Spleen (tissue), 11 donors: ENCODE measurements at regions not wholly inside any gene's neighbourhood (a gene's known extent, or its start where the extent isn't known, plus 50 kb on each side); places are given as distances from the start of the nearest gene placed in this dataset.

Experiments
- DNase-seq: peaks from one replicate; pipeline ENCODE4 v3.0.0-alpha.2; 2020
- H3K27ac ChIP-seq, 8 donors: fragments of 200-600 bp; sonication (generic) in 7 of 8; 1 replicate in 4 of 8; 2 replicates in 4 of 8; pipeline versions ENCODE4 v1.5.0 to v1.8.0; 2016 to 2021; ENCODE audit warnings: inconsistent platforms in 4 of 8, mild to moderate bottlenecking in 4 of 8, moderate library complexity in 1 of 8
- H3K27me3 ChIP-seq, 7 donors: fragments of 200-600 bp; sonication (generic) in 6 of 7; replicated peaks in 1 of 7; 1 replicate in 4 of 7; 2 replicates in 3 of 7; pipeline versions ENCODE4 v1.5.0 to v1.8.0; 2016 to 2021; ENCODE audit warnings: inconsistent platforms in 3 of 7, mild to moderate bottlenecking in 1 of 7
- H3K36me3 ChIP-seq, 6 donors: fragments of 200-600 bp; sonication (generic) in 5 of 6; 1 replicate in 4 of 6; 2 replicates in 2 of 6; pipeline versions ENCODE4 v1.5.0 to v1.8.0; 2016 to 2021; ENCODE audit warnings: inconsistent platforms in 2 of 6
- H3K4me1 ChIP-seq, 6 donors: fragments of 200-600 bp; sonication (generic) in 5 of 6; 1 replicate in 3 of 6; 2 replicates in 3 of 6; pipeline versions ENCODE4 v1.5.0 to v1.8.0; 2016 to 2021; ENCODE audit warnings: inconsistent platforms in 3 of 6
- H3K4me3 ChIP-seq, 8 donors: fragments of 200-600 bp; sonication (generic) in 7 of 8; 1 replicate in 4 of 8; 2 replicates in 4 of 8; pipeline versions ENCODE4 v1.5.0 to v1.8.0; 2016 to 2021; ENCODE audit warnings: inconsistent platforms in 4 of 8, mild to moderate bottlenecking in 4 of 8, moderate library complexity in 2 of 8
- H3K9me3 ChIP-seq, 8 donors: fragments of 200-600 bp; sonication (generic) in 7 of 8; 1 replicate in 4 of 8; 2 replicates in 4 of 8; pipeline versions ENCODE4 v1.5.0 to v1.8.0; 2016 to 2021; ENCODE audit warnings: inconsistent platforms in 4 of 8
- CTCF ChIP-seq, 11 experiments: fragments of 200-600 bp in 7 of 11; fragments of 450-650 bp in 4 of 11; sonication (generic) in 4 of 11; IDR thresholded peaks in 8 of 11; conservative IDR thresholded peaks in 3 of 11; 1 replicate in 7 of 11; 2 replicates in 4 of 11; pipeline versions ENCODE4 v1.4.0 to v1.8.0; 2016 to 2021; ENCODE audit warnings: antibody characterized with exemption in 11 of 11, inconsistent platforms in 4 of 11, mild to moderate bottlenecking in 1 of 11
- POLR2A ChIP-seq, 3 donors: fragments of 450-650 bp; IDR thresholded peaks; one replicate each; pipeline ENCODE4 v1.5.1; 2017; ENCODE audit warnings: antibody characterized with exemption in 3 of 3, mild to moderate bottlenecking in 1 of 3
- POLR2AphosphoS5 ChIP-seq, 3 donors: sonication (generic); formaldehyde crosslinking; IDR thresholded peaks; one replicate each; pipeline ENCODE4 v1.5.1; 2017; ENCODE audit warnings: antibody characterized with exemption in 3 of 3
- WGBS, 5 donors: extraction: QIAGEN DNeasy Blood & Tissue Kit in 3 of 5; methylation state at CpG; one replicate each; pipeline versions ENCODE4 v1.1.5 to v1.1.7; 2013 to 2018; 5-methylcytosine and 5-hydroxymethylcytosine counted together
- intact Hi-C: fragments of 100-400 bp; cut with DNase I; formaldehyde crosslinking; loops from one replicate; pipeline ENCODE4 v1.15.0; 2023; ENCODE audit warnings: low total_unique reads
- donor health status: healthy with polysubstance abuse.
- donor health status: DM: no; HTN: no; CAD: no; lungs with moderate emphysema.
- donor health status: DM: no; HTN: no; CAD: no.
- donor health status: Bipolar disorder and iron deficiency.
- donor health status: healthy.
- donor health status: DM: no; HTN: no; CAD: no.
- donor health status: DM: yes; HTN: yes; CAD: no.

- Histone ChIP-seq H3K27me3 (no peaks in the 10 kb centered on the region), H3K27ac (peak overlapping the region in 4 of 8 donors; percentile 16 to 33 (median 28)), H3K9me3 (no peaks in the 10 kb centered on the region), H3K36me3 (no peaks in the 10 kb centered on the region), H3K4me1 (peaks cover 9 to 39% (median 16%) of the 10 kb centered on the region in 6 donors), H3K4me3 (no peak overlapping the region)
- no peak for TF ChIP-seq POLR2AphosphoS5 (IDR thresholded peaks at IDR 0.05)
- no peak for TF ChIP-seq POLR2A (IDR thresholded peaks at IDR 0.05)
- TF ChIP-seq CTCF (IDR thresholded peaks at IDR 0.05 in 8 of 11, conservative IDR thresholded peaks at IDR 0.05 in 3 of 11) = no peak
- intact Hi-C loops = loop anchor here (5.0 to 10.0 kb wide), 2 partner anchors 112 to 194 kb away; partner anchors contain the start of gene PITPNM2
- DNase-seq = no peak
- WGBS, 5 donors = 65 to 92% (median 83%) methylated on average over 2 of the region's 2 CpGs
Observed at GRCh38 chr12:123042833-123043232, 62.4 kb downstream of the ARL6IP4 start.

- Histone ChIP-seq H3K36me3 (no peaks in the 10 kb centered on the region), H3K4me3 (no peak overlapping the region), H3K4me1 (peaks cover 9 to 36% (median 16%) of the 10 kb centered on the region in 6 donors), H3K27ac (peak overlapping the region in 4 of 8 donors; percentile 25 to 34 (median 30)), H3K9me3 (no peaks in the 10 kb centered on the region), H3K27me3 (no peaks in the 10 kb centered on the region)
- TF ChIP-seq POLR2A (IDR thresholded peaks at IDR 0.05) (no peak), CTCF (IDR thresholded peaks at IDR 0.05 in 8 of 11, conservative IDR thresholded peaks at IDR 0.05 in 3 of 11) (no peak), POLR2AphosphoS5 (IDR thresholded peaks at IDR 0.05) (peak in 1 of 3 donors; percentile 41)
- 82 to 87% (median 86%) methylated on average over 16 to 17 of the region's 17 CpGs for WGBS, 5 donors
- intact Hi-C loops = loop anchor here (5.0 to 10.0 kb wide), 2 partner anchors 113 to 195 kb away; partner anchors contain the start of gene PITPNM2
- peak; percentile 49 for DNase-seq
Observed at GRCh38 chr12:123041811-123042655, 61.6 kb downstream of the ARL6IP4 start.

GRCh38 chr12:123041042-123041531, 60.6 kb downstream of the ARL6IP4 start:
- Histone ChIP-seq H3K4me3 (no peak overlapping the region), H3K27ac (no peak overlapping the region), H3K36me3 (no peaks in the 10 kb centered on the region), H3K9me3 (no peaks in the 10 kb centered on the region), H3K27me3 (no peaks in the 10 kb centered on the region), H3K4me1 (peaks cover 9 to 30% (median 13%) of the 10 kb centered on the region in 6 donors)
- TF ChIP-seq POLR2AphosphoS5 (IDR thresholded peaks at IDR 0.05) = no peak
- no peak for TF ChIP-seq POLR2A (IDR thresholded peaks at IDR 0.05)
- no peak for TF ChIP-seq CTCF (IDR thresholded peaks at IDR 0.05 in 8 of 11, conservative IDR thresholded peaks at IDR 0.05 in 3 of 11)
- WGBS, 5 donors = 74 to 90% (median 81%) methylated on average over 3 of the region's 3 CpGs
- peak; percentile 36 for DNase-seq
- intact Hi-C loops = loop anchor here (5.0 to 10.0 kb wide), 2 partner anchors 114 to 196 kb away; partner anchors contain the start of gene PITPNM2

- 77 to 93% (median 83%) methylated on average over 2 of the region's 2 CpGs for WGBS, 5 donors
- TF ChIP-seq CTCF (IDR thresholded peaks at IDR 0.05 in 8 of 11, conservative IDR thresholded peaks at IDR 0.05 in 3 of 11) (no peak), POLR2AphosphoS5 (IDR thresholded peaks at IDR 0.05) (no peak), POLR2A (IDR thresholded peaks at IDR 0.05) (no peak)
- Histone ChIP-seq H3K4me3 (no peak overlapping the region), H3K27me3 (no peaks in the 10 kb centered on the region), H3K4me1 (peaks cover 9 to 31% (median 12%) of the 10 kb centered on the region in 6 donors), H3K9me3 (no peaks in the 10 kb centered on the region), H3K36me3 (no peaks in the 10 kb centered on the region), H3K27ac (no peak overlapping the region)
- no peak for DNase-seq
- intact Hi-C loops = loop anchor here (5.0 to 10.0 kb wide), 2 partner anchors 115 to 197 kb away; partner anchors contain the start of gene PITPNM2
Observed at GRCh38 chr12:123040106-123040505, 59.6 kb downstream of the ARL6IP4 start.
